OCI-LY1 (cell line): ENCODE measurements at regions not wholly inside any gene's neighbourhood (a gene's known extent, or its start where the extent isn't known, plus 50 kb on each side); places are given as distances from the start of the nearest gene placed in this dataset.
"Not testable (repeated sequence)": the region's sequence is repeated elsewhere in the genome, so short reads cannot be mapped to it uniquely, and the experiment has no call there.

ENCODE experiments used
- H2AFZ ChIP-seq: fragments of 200-600 bp; sonication (generic), shearing (Covaris generic); 2 replicates; pipeline ENCODE4 v1.6.0; 2014; ENCODE audit warnings: antibody characterized with exemption, mild to moderate bottlenecking, low read length
- H3F3A ChIP-seq: fragments of 200-600 bp; sonication (generic), shearing (Covaris generic); 2 replicates; pipeline ENCODE4 v1.6.0; 2014; ENCODE audit warnings: mild to moderate bottlenecking, antibody characterized with exemption, low read length, moderate library complexity; ENCODE audit not compliant: insufficient read depth
- H3K27ac ChIP-seq: fragments of 200-600 bp; sonication (generic); 2 replicates; pipeline ENCODE4 v1.5.1; 2014; ENCODE audit warnings: low read length, mixed run types, mild to moderate bottlenecking, low read depth; ENCODE audit not compliant: poor library complexity, severe bottlenecking
- H3K27me3 ChIP-seq: fragments of 200-600 bp; sonication (generic); 2 replicates; pipeline ENCODE4 v1.6.0; 2014; ENCODE audit warnings: antibody characterized with exemption, mild to moderate bottlenecking, low read length, moderate library complexity; ENCODE audit not compliant: insufficient read depth
- H3K36me3 ChIP-seq: fragments of 200-600 bp; sonication (generic); 2 replicates; pipeline ENCODE4 v1.6.1; 2014; ENCODE audit warnings: mild to moderate bottlenecking, antibody characterized with exemption, low read length, moderate library complexity, mixed read lengths; ENCODE audit not compliant: insufficient read depth
- H3K4me1 ChIP-seq: fragments of 200-600 bp; sonication (generic); 2 replicates; pipeline ENCODE4 v1.5.1; 2014; ENCODE audit warnings: mild to moderate bottlenecking, low read length, moderate library complexity; ENCODE audit not compliant: insufficient read depth, severe bottlenecking
- H3K4me2 ChIP-seq: fragments of 200-600 bp; sonication (generic), shearing (Covaris generic); 2 replicates; pipeline ENCODE4 v1.6.1; 2014; ENCODE audit warnings: low read length
- H3K4me3 ChIP-seq: fragments of 200-600 bp; sonication (generic); 2 replicates; pipeline ENCODE4 v1.5.1; 2014; ENCODE audit warnings: low read length, low read depth, mild to moderate bottlenecking, mixed read lengths; ENCODE audit not compliant: poor library complexity, severe bottlenecking
- H3K79me2 ChIP-seq: fragments of 200-600 bp; shearing (Covaris generic); 2 replicates; pipeline ENCODE4 v1.6.1; 2016; ENCODE audit warnings: mixed run types, low read length, mixed read lengths; ENCODE audit not compliant: insufficient read depth
- H3K9ac ChIP-seq: fragments of 200-600 bp; sonication (generic), shearing (Covaris generic); 2 replicates; pipeline ENCODE4 v1.6.1; 2014; ENCODE audit warnings: mild to moderate bottlenecking, low read length, mixed read lengths
- H3K9me2 ChIP-seq: fragments of 200-600 bp; sonication (generic), shearing (Covaris generic); 2 replicates; pipeline ENCODE4 v1.6.1; 2014; ENCODE audit warnings: low read depth, mild to moderate bottlenecking, low read length, mixed read lengths
- H3K9me3 ChIP-seq: fragments of 200-600 bp; shearing (Covaris generic); 2 replicates; pipeline ENCODE4 v1.6.1; 2014; ENCODE audit warnings: low read length, mixed read lengths
- H4K20me1 ChIP-seq: fragments of 200-600 bp; sonication (generic), shearing (Covaris generic); 2 replicates; pipeline ENCODE4 v1.6.0; 2016; ENCODE audit warnings: mild to moderate bottlenecking, low read length; ENCODE audit not compliant: insufficient read depth
- CTCF ChIP-seq: fragments of 200-600 bp; sonication (generic), shearing (Covaris generic); IDR thresholded peaks from 2 replicates; pipeline ENCODE4 v1.5.1; 2017; ENCODE audit warnings: mild to moderate bottlenecking, antibody characterized with exemption, low read length, moderate library complexity, mixed read lengths
- EZH2 ChIP-seq: fragments of 200-600 bp; sonication (generic), shearing (Covaris generic); IDR thresholded peaks from 2 replicates; pipeline ENCODE4 v1.8.0; 2017; ENCODE audit warnings: borderline replicate concordance, mixed run types, mild to moderate bottlenecking, antibody characterized with exemption, low read length, moderate library complexity, mixed read lengths

- Histone ChIP-seq H3K36me3 (no peaks in the 10 kb centered on the region), H3F3A (no peaks in the 10 kb centered on the region), H3K27ac (no peak overlapping the region), H3K9ac (no peak overlapping the region), H3K4me2 (no peak overlapping the region), H3K27me3 (no peaks in the 10 kb centered on the region), H2AFZ (no peak overlapping the region), H3K4me3 (no peak overlapping the region), H3K79me2 (no peaks in the 10 kb centered on the region), H3K9me3 (no peaks in the 10 kb centered on the region), H3K9me2 (no peaks in the 10 kb centered on the region), H4K20me1 (no peaks in the 10 kb centered on the region), H3K4me1 (no peaks in the 10 kb centered on the region)
- TF ChIP-seq EZH2 (no peak), CTCF (no peak)
Measured at GRCh38 chr18:65592435-65592834, 158.4 kb upstream of the CDH7 start.

GRCh38 chr18:65587491-65587890 is 163.3 kb upstream of the CDH7 start:
- Histone ChIP-seq H3K27ac (no peak overlapping the region), H3K4me1 (no peaks in the 10 kb centered on the region), H3K9me3 (no peaks in the 10 kb centered on the region), H2AFZ (no peak overlapping the region), H3K4me2 (no peak overlapping the region), H3K79me2 (no peaks in the 10 kb centered on the region), H3K9ac (no peak overlapping the region), H4K20me1 (no peaks in the 10 kb centered on the region), H3K9me2 (no peaks in the 10 kb centered on the region), H3F3A (no peaks in the 10 kb centered on the region), H3K4me3 (no peak overlapping the region), H3K27me3 (no peaks in the 10 kb centered on the region), H3K36me3 (no peaks in the 10 kb centered on the region)
- TF ChIP-seq EZH2 (no peak), CTCF (no peak)

GRCh38 chr18:65582094-65582493 is 168.7 kb upstream of the CDH7 start:
- not testable (repeated sequence) for H3K27me3 ChIP-seq, H3K4me2 ChIP-seq, H3K79me2 ChIP-seq, H3K27ac ChIP-seq, H3F3A ChIP-seq, H3K4me3 ChIP-seq, H3K9ac ChIP-seq, H3K9me2 ChIP-seq, H3K9me3 ChIP-seq, H3K4me1 ChIP-seq, H2AFZ ChIP-seq, H3K36me3 ChIP-seq, H4K20me1 ChIP-seq

GRCh38 chr18:65568866-65569265 is 181.9 kb upstream of the CDH7 start:
- Histone ChIP-seq H3K9ac (no peak overlapping the region), H3K36me3 (no peaks in the 10 kb centered on the region), H3K9me3 (no peaks in the 10 kb centered on the region), H3K4me2 (no peak overlapping the region), H3K9me2 (no peaks in the 10 kb centered on the region), H3K79me2 (no peaks in the 10 kb centered on the region), H3F3A (no peaks in the 10 kb centered on the region), H2AFZ (no peak overlapping the region), H3K4me1 (no peaks in the 10 kb centered on the region), H3K27ac (no peak overlapping the region), H3K27me3 (no peaks in the 10 kb centered on the region), H3K4me3 (no peak overlapping the region), H4K20me1 (no peaks in the 10 kb centered on the region)
- no peak for TF ChIP-seq EZH2
- TF ChIP-seq CTCF = no peak
